ENCODE measurements at regions not wholly inside any gene's neighbourhood (a gene's known extent, or its start where the extent isn't known, plus 50 kb on each side); places are given as distances from the start of the nearest gene placed in this dataset.

DNA sequence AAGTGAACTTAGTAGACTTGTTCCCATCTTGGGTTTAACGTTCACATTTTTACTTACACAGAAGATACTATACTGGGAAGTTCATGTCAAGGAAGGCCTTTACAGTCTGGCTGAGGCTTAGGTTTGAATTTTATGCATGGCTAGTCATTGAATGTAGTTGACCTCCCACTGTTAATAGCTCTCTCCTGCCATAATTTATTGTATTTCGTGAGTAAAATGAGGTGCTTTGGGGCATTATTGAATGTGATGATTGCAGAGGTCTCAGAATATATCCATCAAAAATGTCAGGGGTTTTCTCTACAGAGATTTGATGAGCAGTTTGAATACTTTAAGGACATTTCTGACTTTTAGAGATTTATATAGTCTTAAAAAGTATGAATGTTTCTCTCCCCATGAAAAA is 356.6 kb upstream of the GRM7 start:
- H3K4me3 ChIP-seq (replicated peaks in 1 of 3; ENCODE audit: insufficient read depth in 1 of 3, low read depth in 1 of 3, low read length in 3 of 3), result no peak overlapping the region
- POLR2A ChIA-PET, result no interaction called here
- no peaks in the 10 kb centered on the region for H3K4me1 ChIP-seq (ENCODE audit: control insufficient read depth, extremely low read depth, insufficient read depth, low read length)
- intact Hi-C loops (cut with micrococcal nuclease) (no loop called here), dilution Hi-C loops (cut with MboI; ENCODE audit: extremely low pct_ligation_motif_present, low sequenced_read_pairs) (no loop called here)
- no peaks in the 10 kb centered on the region for H3K36me3 ChIP-seq (ENCODE audit: control insufficient read depth in 2 of 2, extremely low read depth in 1 of 2, insufficient read depth in 2 of 2, low read length in 2 of 2)
- H3K9ac ChIP-seq (replicated peaks; ENCODE audit: extremely low read depth, insufficient read depth, low read length), result no peak overlapping the region
- DNase-seq (ENCODE audit: low read depth, low spot score) (no peak), FAIRE-seq (no peak)
- no peaks in the 10 kb centered on the region for H4K20me1 ChIP-seq (replicated peaks; ENCODE audit: control insufficient read depth, extremely low read depth, insufficient read depth, low read length)
- no peaks in the 10 kb centered on the region for H3K9me1 ChIP-seq (replicated peaks; ENCODE audit: control insufficient read depth, extremely low read depth, insufficient read depth, low read length)
- CTCF ChIA-PET, result no interaction called here
- no peak overlapping the region for H2AFZ ChIP-seq (ENCODE audit: low read depth, low read length)
- no peaks in the 10 kb centered on the region for H3K27me3 ChIP-seq (ENCODE audit: control insufficient read depth in 2 of 2, insufficient read depth in 2 of 2, low read length in 2 of 2)
- H3K9me3 ChIP-seq (replicated peaks; ENCODE audit: control insufficient read depth, insufficient read depth, low read length), result no peaks in the 10 kb centered on the region
- no peak overlapping the region for H3K4me2 ChIP-seq (ENCODE audit: insufficient read depth, low read length)
- TF ChIP-seq MYC (IDR thresholded peaks at IDR 0.05; ENCODE audit: low read depth, low read length) (no peak), JUN (IDR thresholded peaks at IDR 0.05; ENCODE audit: borderline replicate concordance, insufficient read depth, insufficient read length, low read depth) (no peak), POLR2A (IDR thresholded peaks at IDR 0.05; ENCODE audit: low read depth, low read length) (no peak), MAX (IDR thresholded peaks at IDR 0.05; ENCODE audit: insufficient read depth, insufficient read length) (no peak), POLR2AphosphoS5 (IDR thresholded peaks at IDR 0.05; ENCODE audit: insufficient read depth, low read depth, low read length) (no peak), GATA2 (IDR thresholded peaks at IDR 0.05; ENCODE audit: insufficient read depth, insufficient read length, low read depth, low read length) (no peak), FOS (IDR thresholded peaks at IDR 0.05; ENCODE audit: borderline replicate concordance, insufficient read depth, low read length) (no peak), EZH2 (IDR thresholded peaks at IDR 0.05; ENCODE audit: borderline replicate concordance, low read depth, low read length, severe bottlenecking) (no peak)
- TF ChIP-seq, protein P1, sequence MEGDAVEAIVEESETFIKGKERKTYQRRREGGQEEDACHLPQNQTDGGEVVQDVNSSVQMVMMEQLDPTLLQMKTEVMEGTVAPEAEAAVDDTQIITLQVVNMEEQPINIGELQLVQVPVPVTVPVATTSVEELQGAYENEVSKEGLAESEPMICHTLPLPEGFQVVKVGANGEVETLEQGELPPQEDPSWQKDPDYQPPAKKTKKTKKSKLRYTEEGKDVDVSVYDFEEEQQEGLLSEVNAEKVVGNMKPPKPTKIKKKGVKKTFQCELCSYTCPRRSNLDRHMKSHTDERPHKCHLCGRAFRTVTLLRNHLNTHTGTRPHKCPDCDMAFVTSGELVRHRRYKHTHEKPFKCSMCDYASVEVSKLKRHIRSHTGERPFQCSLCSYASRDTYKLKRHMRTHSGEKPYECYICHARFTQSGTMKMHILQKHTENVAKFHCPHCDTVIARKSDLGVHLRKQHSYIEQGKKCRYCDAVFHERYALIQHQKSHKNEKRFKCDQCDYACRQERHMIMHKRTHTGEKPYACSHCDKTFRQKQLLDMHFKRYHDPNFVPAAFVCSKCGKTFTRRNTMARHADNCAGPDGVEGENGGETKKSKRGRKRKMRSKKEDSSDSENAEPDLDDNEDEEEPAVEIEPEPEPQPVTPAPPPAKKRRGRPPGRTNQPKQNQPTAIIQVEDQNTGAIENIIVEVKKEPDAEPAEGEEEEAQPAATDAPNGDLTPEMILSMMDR (IDR thresholded peaks at IDR 0.05; ENCODE audit: extremely low read depth in 1 of 2, insufficient read depth in 1 of 2, low read depth in 1 of 2, low read length in 2 of 2), result no peak
- no TSS peak for BruUV-seq (replicated peaks)
- no peak overlapping the region for H3K27ac ChIP-seq (ENCODE audit: insufficient read depth, low read depth, low read length)
- no peaks in the 10 kb centered on the region for H3K79me2 ChIP-seq (ENCODE audit: control insufficient read depth, insufficient read depth, low read length)

Measured in endothelial cell of umbilical vein (primary cell).